ENCODE measurements at regions not wholly inside any gene's neighbourhood (a gene's known extent, or its start where the extent isn't known, plus 50 kb on each side); places are given as distances from the start of the nearest gene placed in this dataset.

DNA sequence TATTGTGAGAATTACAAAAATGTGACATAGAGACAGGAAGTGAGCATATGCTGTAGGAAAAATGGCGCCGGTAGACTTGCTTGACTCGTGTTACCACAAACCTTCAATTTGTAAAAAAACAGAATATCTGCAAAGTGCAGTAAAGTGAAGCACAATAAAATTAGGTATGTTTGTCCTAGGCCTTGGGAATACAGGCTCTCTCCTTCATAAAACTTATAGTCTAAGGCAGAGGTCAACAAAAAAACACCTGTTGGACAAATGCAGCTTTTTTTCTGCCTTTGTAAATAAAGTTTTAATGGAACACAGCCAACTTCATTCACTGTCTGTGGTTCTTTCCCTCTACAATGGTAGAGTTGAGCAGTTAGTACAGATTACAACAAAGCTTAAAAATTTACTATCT is 216.8 kb upstream of the SATB1 start:
- TF ChIP-seq, protein P1, sequence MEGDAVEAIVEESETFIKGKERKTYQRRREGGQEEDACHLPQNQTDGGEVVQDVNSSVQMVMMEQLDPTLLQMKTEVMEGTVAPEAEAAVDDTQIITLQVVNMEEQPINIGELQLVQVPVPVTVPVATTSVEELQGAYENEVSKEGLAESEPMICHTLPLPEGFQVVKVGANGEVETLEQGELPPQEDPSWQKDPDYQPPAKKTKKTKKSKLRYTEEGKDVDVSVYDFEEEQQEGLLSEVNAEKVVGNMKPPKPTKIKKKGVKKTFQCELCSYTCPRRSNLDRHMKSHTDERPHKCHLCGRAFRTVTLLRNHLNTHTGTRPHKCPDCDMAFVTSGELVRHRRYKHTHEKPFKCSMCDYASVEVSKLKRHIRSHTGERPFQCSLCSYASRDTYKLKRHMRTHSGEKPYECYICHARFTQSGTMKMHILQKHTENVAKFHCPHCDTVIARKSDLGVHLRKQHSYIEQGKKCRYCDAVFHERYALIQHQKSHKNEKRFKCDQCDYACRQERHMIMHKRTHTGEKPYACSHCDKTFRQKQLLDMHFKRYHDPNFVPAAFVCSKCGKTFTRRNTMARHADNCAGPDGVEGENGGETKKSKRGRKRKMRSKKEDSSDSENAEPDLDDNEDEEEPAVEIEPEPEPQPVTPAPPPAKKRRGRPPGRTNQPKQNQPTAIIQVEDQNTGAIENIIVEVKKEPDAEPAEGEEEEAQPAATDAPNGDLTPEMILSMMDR (IDR thresholded peaks at IDR 0.05; ENCODE audit: low read depth, low read length, missing input control): no peak
- TF ChIP-seq, protein P2, sequence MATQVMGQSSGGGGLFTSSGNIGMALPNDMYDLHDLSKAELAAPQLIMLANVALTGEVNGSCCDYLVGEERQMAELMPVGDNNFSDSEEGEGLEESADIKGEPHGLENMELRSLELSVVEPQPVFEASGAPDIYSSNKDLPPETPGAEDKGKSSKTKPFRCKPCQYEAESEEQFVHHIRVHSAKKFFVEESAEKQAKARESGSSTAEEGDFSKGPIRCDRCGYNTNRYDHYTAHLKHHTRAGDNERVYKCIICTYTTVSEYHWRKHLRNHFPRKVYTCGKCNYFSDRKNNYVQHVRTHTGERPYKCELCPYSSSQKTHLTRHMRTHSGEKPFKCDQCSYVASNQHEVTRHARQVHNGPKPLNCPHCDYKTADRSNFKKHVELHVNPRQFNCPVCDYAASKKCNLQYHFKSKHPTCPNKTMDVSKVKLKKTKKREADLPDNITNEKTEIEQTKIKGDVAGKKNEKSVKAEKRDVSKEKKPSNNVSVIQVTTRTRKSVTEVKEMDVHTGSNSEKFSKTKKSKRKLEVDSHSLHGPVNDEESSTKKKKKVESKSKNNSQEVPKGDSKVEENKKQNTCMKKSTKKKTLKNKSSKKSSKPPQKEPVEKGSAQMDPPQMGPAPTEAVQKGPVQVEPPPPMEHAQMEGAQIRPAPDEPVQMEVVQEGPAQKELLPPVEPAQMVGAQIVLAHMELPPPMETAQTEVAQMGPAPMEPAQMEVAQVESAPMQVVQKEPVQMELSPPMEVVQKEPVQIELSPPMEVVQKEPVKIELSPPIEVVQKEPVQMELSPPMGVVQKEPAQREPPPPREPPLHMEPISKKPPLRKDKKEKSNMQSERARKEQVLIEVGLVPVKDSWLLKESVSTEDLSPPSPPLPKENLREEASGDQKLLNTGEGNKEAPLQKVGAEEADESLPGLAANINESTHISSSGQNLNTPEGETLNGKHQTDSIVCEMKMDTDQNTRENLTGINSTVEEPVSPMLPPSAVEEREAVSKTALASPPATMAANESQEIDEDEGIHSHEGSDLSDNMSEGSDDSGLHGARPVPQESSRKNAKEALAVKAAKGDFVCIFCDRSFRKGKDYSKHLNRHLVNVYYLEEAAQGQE (IDR thresholded peaks at IDR 0.05): no peak
- TF ChIP-seq HNF4A (conservative IDR thresholded peaks at IDR 0.05) (no peak), RAD21 (IDR thresholded peaks at IDR 0.05) (no peak)

Data from liver (tissue), 3 donors.